Stimulated activated CD4-positive, alpha-beta T cell treated with anti-CD3 and anti-CD28 coated beads, Interleukin-12 subunit alpha, Interleukin-12 subunit beta, amount 100 ng/mL, for 4 hours (primary cell): ENCODE measurements at regions not wholly inside any gene's neighbourhood (a gene's known extent, or its start where the extent isn't known, plus 50 kb on each side); places are given as distances from the start of the nearest gene placed in this dataset.
"Not testable (repeated sequence)": the region's sequence is repeated elsewhere in the genome, so short reads cannot be mapped to it uniquely, and the experiment has no call there.

Experiments used
- DNase-seq: peaks from one replicate; pipeline ENCODE4 v3.0.0-alpha.2; 2020

GRCh38 chr5:163794993-163795392 is 289.6 kb downstream of the MAT2B start:
- DNase-seq, result no peak

- no peak for DNase-seq
Observed at GRCh38 chr5:163807781-163808180, 302.4 kb downstream of the MAT2B start.

GRCh38 chr5:163809473-163809872 is 304.1 kb downstream of the MAT2B start:
- no peak for DNase-seq

GRCh38 chr5:163813900-163814299 is 308.5 kb downstream of the MAT2B start:
- DNase-seq, result no peak

- no peak for DNase-seq
Observed at GRCh38 chr5:163815240-163815791, 309.9 kb downstream of the MAT2B start.

GRCh38 chr5:163821142-163821541 is 315.7 kb downstream of the MAT2B start:
- no peak for DNase-seq

- no peak for DNase-seq
Observed at GRCh38 chr5:163822548-163822947, 317.1 kb downstream of the MAT2B start.

- no peak for DNase-seq
Observed at GRCh38 chr5:163825661-163826060, 320.2 kb downstream of the MAT2B start.

- no peak for DNase-seq
Observed at GRCh38 chr5:163826201-163826600, 320.8 kb downstream of the MAT2B start.

- DNase-seq, result no peak
Observed at GRCh38 chr5:163832155-163832554, 326.7 kb downstream of the MAT2B start.

- DNase-seq, result no peak
Observed at GRCh38 chr5:163838738-163839137, 333.3 kb downstream of the MAT2B start.

GRCh38 chr5:163846512-163846911 is 341.1 kb downstream of the MAT2B start:
- no peak for DNase-seq

- no peak for DNase-seq
Observed at GRCh38 chr5:163855754-163856153, 350.3 kb downstream of the MAT2B start.

- DNase-seq, result no peak
Observed at GRCh38 chr5:163861670-163862069, 356.3 kb downstream of the MAT2B start.

- no peak for DNase-seq
Observed at GRCh38 chr5:163867324-163867723, 361.9 kb downstream of the MAT2B start.

GRCh38 chr5:163867738-163868137 is 362.3 kb downstream of the MAT2B start:
- no peak for DNase-seq

- no peak for DNase-seq
Observed at GRCh38 chr5:163869581-163869980, 364.2 kb downstream of the MAT2B start.

GRCh38 chr5:163870441-163870840 is 365.0 kb downstream of the MAT2B start:
- no peak for DNase-seq

GRCh38 chr5:163874431-163874830 is 369.0 kb downstream of the MAT2B start:
- DNase-seq, result no peak

- not testable (repeated sequence) for DNase-seq
Observed at GRCh38 chr5:163874912-163875311, 369.5 kb downstream of the MAT2B start.

GRCh38 chr5:163877865-163878264 is 372.4 kb downstream of the MAT2B start:
- DNase-seq, result no peak

- no peak for DNase-seq
Observed at GRCh38 chr5:163878490-163878889, 373.1 kb downstream of the MAT2B start.

GRCh38 chr5:163880302-163880701 is 374.9 kb downstream of the MAT2B start:
- no peak for DNase-seq

- DNase-seq, result no peak
Observed at GRCh38 chr5:163885117-163885516, 379.7 kb downstream of the MAT2B start.

- DNase-seq, result no peak
Observed at GRCh38 chr5:163887854-163888253, 382.4 kb downstream of the MAT2B start.

GRCh38 chr5:163888366-163888765 is 382.9 kb downstream of the MAT2B start:
- DNase-seq, result no peak
